NCI-H1417 (cell line): ENCODE measurements at regions not wholly inside any gene's neighbourhood (a gene's known extent, or its start where the extent isn't known, plus 50 kb on each side); places are given as distances from the start of the nearest gene placed in this dataset.
A peak's percentile ranks its signal among the peaks of the same experiment; 100 is the strongest.

Experiments used
- DNase-seq, 3 experiments: peaks; one replicate each; lab custom pipeline; 2025; lab: John Stamatoyannopoulos, UW

GRCh38 chr10:91576096-91576545, 56.8 kb downstream of the PPP1R3C start:
- no peak for DNase-seq

- DNase-seq: no peak
Observed at GRCh38 chr10:91575044-91575610, 57.7 kb downstream of the PPP1R3C start.

GRCh38 chr10:91574236-91574635, 58.6 kb downstream of the PPP1R3C start:
- DNase-seq: no peak

GRCh38 chr10:91573320-91573719, 59.6 kb downstream of the PPP1R3C start:
- no peak for DNase-seq

GRCh38 chr10:91571671-91572070, 61.2 kb downstream of the PPP1R3C start:
- DNase-seq: no peak

GRCh38 chr10:91570220-91570619, 62.7 kb downstream of the PPP1R3C start:
- no peak for DNase-seq

GRCh38 chr10:91569522-91569921, 63.3 kb downstream of the PPP1R3C start:
- no peak for DNase-seq

- DNase-seq: no peak
Observed at GRCh38 chr10:91567815-91568214, 65.1 kb downstream of the PPP1R3C start.

GRCh38 chr10:91566115-91566514, 66.8 kb downstream of the PPP1R3C start:
- no peak for DNase-seq

GRCh38 chr10:91565226-91565625, 67.6 kb downstream of the PPP1R3C start:
- DNase-seq: no peak

GRCh38 chr10:91564508-91564907, 68.4 kb downstream of the PPP1R3C start:
- DNase-seq: peak in 1 of 3 experiments; percentile 26
